ENCODE measurements at regions not wholly inside any gene's neighbourhood (a gene's known extent, or its start where the extent isn't known, plus 50 kb on each side); places are given as distances from the start of the nearest gene placed in this dataset.
"Not testable (repeated sequence)": the region's sequence is repeated elsewhere in the genome, so short reads cannot be mapped to it uniquely, and the experiment has no call there.

DNA sequence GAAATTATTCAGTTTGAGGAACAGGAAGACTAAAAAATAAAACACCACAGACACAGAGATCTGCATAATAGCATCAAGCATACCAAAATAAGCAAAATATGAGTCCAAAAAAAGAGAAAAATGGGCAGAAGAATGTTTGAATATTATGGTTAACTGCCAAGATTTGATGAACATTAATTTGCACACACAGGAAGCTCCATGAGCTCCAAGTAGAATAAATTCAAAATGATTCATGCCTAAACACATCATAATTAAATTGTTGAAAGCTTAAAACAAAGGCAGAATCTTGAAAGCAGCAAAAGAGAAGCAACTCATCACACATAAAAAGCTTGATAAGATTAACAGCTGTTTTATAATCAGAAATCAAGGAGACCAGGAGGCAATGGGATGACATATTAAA, 156.6 kb upstream of the ARSJ start:
- H3K9ac ChIP-seq (ENCODE audit: low read depth, low read length) = no peak overlapping the region
- H3K9me3 ChIP-seq (ENCODE audit: insufficient read depth, low read depth, low read length) = no peaks in the 10 kb centered on the region
- peaks cover 7% of the 10 kb centered on the region for H3K4me1 ChIP-seq (ENCODE audit: insufficient read depth, low read length)
- H3K27me3 ChIP-seq (ENCODE audit: insufficient read depth, low read length) = no peaks in the 10 kb centered on the region
- H3K4me3 ChIP-seq (ENCODE audit: low read length) = no peak overlapping the region
- H3K36me3 ChIP-seq (ENCODE audit: insufficient read depth, low read depth, low read length) = no peaks in the 10 kb centered on the region
- H3K27ac ChIP-seq (ENCODE audit: low read length) = no peak overlapping the region

DNA sequence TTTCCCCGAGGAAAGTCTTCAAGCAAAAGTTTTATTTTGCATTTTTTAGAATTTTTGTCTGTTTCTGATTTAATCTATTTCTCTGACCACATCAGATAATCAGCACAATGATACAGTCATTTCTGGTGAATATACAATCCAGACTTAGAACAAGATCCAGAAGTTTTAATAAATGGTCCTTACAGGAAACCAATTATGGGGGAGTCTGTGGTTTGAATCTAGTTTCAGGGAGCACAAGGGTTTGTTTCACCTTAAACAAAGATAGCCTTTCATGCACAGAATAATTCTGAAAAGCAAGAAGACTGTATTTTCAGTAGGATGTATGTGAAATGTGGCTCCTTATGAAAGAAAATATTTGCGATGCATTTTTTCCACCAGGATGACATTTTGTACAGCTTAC, 158.5 kb upstream of the ARSJ start:
- peaks cover 7% of the 10 kb centered on the region for H3K4me1 ChIP-seq (ENCODE audit: insufficient read depth, low read length)
- H3K9me3 ChIP-seq (ENCODE audit: insufficient read depth, low read depth, low read length) = no peaks in the 10 kb centered on the region
- no peaks in the 10 kb centered on the region for H3K27me3 ChIP-seq (ENCODE audit: insufficient read depth, low read length)
- H3K27ac ChIP-seq (ENCODE audit: low read length) = no peak overlapping the region
- H3K4me3 ChIP-seq (ENCODE audit: low read length) = no peak overlapping the region
- H3K36me3 ChIP-seq (ENCODE audit: insufficient read depth, low read depth, low read length) = no peaks in the 10 kb centered on the region
- H3K9ac ChIP-seq (ENCODE audit: low read depth, low read length) = no peak overlapping the region

DNA sequence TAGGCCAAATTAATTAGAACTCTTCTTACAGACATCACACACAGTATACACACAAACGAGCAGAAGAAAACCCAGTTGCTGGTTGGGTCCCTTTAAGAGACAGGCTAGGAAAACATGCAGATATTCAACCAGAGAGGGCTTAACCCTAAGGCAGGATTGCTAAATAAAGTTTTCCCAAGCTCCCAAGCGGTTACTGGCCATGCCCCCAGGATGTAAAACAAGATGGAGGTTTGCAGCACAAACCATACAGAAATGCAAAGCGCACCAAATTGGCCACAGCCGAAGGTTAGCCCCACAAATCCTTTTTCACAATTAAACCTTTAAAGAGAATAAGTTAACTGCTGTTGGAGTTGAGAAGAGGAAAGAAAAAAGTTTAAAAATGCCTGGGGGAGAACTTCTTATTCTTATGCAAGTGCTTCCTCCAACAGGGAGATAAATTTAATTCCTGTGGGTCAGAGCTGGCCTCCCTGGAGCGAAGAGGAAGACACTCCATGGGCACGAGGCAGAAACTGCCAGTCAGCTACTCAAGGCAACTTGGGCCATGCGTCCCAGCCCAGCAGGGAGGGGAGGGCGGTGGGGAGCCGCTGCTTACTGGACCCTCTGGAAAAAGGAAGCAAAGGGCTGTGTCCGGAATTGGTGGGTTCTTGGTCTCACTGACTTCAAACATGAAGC, 167.6 kb upstream of the ARSJ start:
- no peaks in the 10 kb centered on the region; the same call in 1 of the 2 replicates for H3K4me1 ChIP-seq (ENCODE audit: insufficient read depth, low read length)
- no peaks in the 10 kb centered on the region for H3K27me3 ChIP-seq (ENCODE audit: insufficient read depth, low read length)
- no peaks in the 10 kb centered on the region for H3K9me3 ChIP-seq (ENCODE audit: insufficient read depth, low read depth, low read length)
- no peak overlapping the region for H3K27ac ChIP-seq (ENCODE audit: low read length)
- no peaks in the 10 kb centered on the region for H3K36me3 ChIP-seq (ENCODE audit: insufficient read depth, low read depth, low read length)
- H3K4me3 ChIP-seq (ENCODE audit: low read length) = no peak overlapping the region
- no peak overlapping the region for H3K9ac ChIP-seq (ENCODE audit: low read depth, low read length)

DNA sequence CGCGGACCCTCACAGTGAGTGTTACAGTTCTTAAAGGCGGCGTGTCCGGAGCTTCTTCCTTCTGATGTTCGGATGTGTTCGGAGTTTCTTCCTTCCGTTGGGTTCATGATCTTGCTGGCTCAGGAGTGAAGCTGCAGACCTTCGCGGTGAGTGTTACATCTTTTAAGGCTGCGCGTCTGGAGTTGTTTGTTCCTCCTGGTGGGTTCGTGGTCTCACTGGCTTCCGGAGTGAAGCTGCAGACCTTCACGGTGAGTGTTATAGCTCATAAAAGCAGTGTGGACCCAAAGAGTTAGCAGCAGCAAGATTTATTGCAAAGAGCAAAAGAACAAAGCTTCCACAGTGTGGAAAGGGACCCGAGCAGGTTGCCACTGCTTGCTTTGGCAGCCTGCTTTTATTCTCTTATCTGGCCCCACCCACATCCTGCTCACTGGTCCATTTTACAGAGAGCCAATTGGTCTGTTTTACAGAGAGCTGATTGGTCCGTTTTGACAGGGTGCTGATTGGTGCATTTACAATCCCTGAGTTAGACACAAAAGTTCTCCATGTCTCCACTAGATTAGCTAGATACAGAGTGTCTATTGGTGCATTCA, 168.3 kb upstream of the ARSJ start:
- H3K4me3 ChIP-seq (ENCODE audit: low read length); H3K27me3 ChIP-seq (ENCODE audit: insufficient read depth, low read length): not testable (repeated sequence)

DNA sequence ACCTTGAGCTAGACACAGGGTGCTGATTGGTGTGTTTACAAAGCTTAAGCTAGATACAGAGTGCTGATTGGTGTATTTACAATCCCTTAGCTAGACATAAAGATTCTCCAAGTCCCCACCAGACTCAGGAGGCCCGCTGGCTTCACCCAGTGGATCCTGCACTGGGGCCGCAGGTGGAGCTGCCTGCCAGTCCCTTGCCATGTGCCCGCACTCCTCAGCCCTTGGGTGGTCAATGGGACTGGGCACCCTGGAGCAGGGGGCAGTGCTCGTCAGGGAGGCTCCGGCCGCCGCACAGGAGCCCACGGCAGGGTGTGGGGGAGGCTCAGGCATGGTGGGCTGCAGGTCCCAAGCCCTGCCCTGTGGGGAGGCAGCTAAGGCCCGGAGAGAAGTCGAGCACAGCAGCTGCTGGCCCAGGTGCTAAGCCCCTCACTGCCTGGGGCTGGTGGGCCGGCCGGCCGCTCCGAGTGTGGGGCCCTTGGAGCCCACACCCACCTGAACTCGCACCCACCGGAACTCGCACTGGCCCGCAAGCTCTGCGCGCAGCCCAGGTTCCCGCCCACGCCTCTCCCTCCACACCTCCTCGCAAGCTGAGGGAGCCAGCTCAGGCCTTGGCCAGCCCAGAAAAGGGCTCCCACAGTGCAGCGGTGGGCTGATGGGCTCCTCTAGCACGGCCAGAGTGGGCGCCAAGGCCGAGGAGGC, 169.1 kb upstream of the ARSJ start:
- not testable (repeated sequence) for H3K4me3 ChIP-seq (ENCODE audit: low read length); H3K27me3 ChIP-seq (ENCODE audit: insufficient read depth, low read length); H3K9ac ChIP-seq (ENCODE audit: low read depth, low read length); H3K9me3 ChIP-seq (ENCODE audit: insufficient read depth, low read depth, low read length); H3K36me3 ChIP-seq (ENCODE audit: insufficient read depth, low read depth, low read length); H3K27ac ChIP-seq (ENCODE audit: low read length); H3K4me1 ChIP-seq (ENCODE audit: insufficient read depth, low read length)

More for the DNA sequence above, 168.3 kb upstream of the ARSJ start:
- H3K9ac ChIP-seq (ENCODE audit: low read depth, low read length); H3K4me1 ChIP-seq (ENCODE audit: insufficient read depth, low read length); H3K36me3 ChIP-seq (ENCODE audit: insufficient read depth, low read depth, low read length); H3K27ac ChIP-seq (ENCODE audit: low read length); H3K9me3 ChIP-seq (ENCODE audit: insufficient read depth, low read depth, low read length): not testable (repeated sequence)

DNA sequence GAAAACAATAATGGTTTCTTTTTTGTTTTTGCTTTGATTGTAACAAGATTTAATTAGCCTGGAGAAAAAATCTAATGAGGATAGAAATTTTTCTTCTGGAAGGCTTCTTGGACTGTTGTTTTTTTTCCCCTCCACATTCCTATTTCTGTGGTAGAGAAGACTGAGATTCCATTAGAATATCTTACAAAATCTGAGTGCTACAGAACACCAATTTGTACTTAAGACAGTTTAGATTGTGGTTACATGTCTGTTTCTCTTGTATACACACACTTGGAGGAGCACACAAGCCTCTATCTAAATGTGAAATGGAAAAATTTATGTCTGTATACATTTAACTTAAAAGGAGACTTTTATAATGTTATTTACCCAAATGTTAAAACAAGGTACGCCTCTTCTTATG, 176.9 kb upstream of the ARSJ start:
- no peak overlapping the region for H3K27ac ChIP-seq (ENCODE audit: low read length)
- H3K9ac ChIP-seq (ENCODE audit: low read depth, low read length) = no peak overlapping the region
- no peaks in the 10 kb centered on the region for H3K9me3 ChIP-seq (ENCODE audit: insufficient read depth, low read depth, low read length)
- H3K4me3 ChIP-seq (ENCODE audit: low read length) = no peak overlapping the region
- H3K36me3 ChIP-seq (ENCODE audit: insufficient read depth, low read depth, low read length) = no peaks in the 10 kb centered on the region
- H3K4me1 ChIP-seq (ENCODE audit: insufficient read depth, low read length) = no peaks in the 10 kb centered on the region
- H3K27me3 ChIP-seq (ENCODE audit: insufficient read depth, low read length) = no peaks in the 10 kb centered on the region

DNA sequence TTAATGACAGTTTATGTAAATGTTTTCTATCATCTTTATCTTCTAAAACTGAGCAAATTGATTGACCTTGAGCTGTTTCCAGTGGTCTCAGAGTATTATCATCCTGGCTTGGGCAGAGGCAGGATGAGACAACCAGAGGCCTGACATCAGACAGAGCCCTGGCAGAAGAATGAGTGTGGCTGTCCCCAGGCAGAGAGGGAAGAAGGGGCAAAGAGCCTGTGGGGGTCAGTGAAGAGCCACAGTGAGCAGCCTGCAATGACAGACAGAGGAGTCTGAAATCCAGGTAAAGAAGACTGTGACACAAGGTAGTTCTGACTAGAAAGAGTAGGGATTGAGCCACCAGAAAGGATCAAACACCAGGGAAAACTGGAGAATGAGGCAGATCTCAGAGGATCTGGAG, 182.4 kb upstream of the ARSJ start:
- no peaks in the 10 kb centered on the region for H3K4me1 ChIP-seq (ENCODE audit: insufficient read depth, low read length)
- H3K4me3 ChIP-seq (ENCODE audit: low read length) = no peak overlapping the region
- no peaks in the 10 kb centered on the region for H3K36me3 ChIP-seq (ENCODE audit: insufficient read depth, low read depth, low read length)
- H3K27ac ChIP-seq (ENCODE audit: low read length) = no peak overlapping the region
- no peaks in the 10 kb centered on the region for H3K27me3 ChIP-seq (ENCODE audit: insufficient read depth, low read length)
- no peak overlapping the region for H3K9ac ChIP-seq (ENCODE audit: low read depth, low read length)
- no peaks in the 10 kb centered on the region for H3K9me3 ChIP-seq (ENCODE audit: insufficient read depth, low read depth, low read length)

DNA sequence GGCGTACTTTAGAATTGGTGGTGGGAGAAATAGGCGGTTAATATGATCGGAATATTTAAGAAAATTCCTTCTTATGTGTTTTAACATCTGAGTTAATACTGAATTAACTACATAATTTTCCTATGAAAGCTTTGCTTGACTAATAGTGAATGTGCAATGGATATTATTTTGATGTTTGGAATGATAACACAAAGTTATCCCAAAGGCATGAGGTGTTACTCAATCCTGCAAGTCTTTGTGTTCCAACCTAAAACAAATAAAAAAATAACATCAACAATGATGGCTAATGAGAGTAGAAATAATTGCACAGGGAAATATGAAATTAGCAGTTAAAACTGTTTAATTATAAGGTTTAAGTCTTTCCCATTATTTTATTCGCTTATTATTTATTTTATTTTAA, 183.6 kb upstream of the ARSJ start:
- Histone ChIP-seq H3K4me3 (ENCODE audit: low read length) (no peak overlapping the region), H3K4me1 (ENCODE audit: insufficient read depth, low read length) (no peaks in the 10 kb centered on the region), H3K27ac (ENCODE audit: low read length) (no peak overlapping the region), H3K27me3 (ENCODE audit: insufficient read depth, low read length) (no peaks in the 10 kb centered on the region), H3K36me3 (ENCODE audit: insufficient read depth, low read depth, low read length) (no peaks in the 10 kb centered on the region), H3K9me3 (ENCODE audit: insufficient read depth, low read depth, low read length) (no peaks in the 10 kb centered on the region), H3K9ac (ENCODE audit: low read depth, low read length) (no peak overlapping the region)

DNA sequence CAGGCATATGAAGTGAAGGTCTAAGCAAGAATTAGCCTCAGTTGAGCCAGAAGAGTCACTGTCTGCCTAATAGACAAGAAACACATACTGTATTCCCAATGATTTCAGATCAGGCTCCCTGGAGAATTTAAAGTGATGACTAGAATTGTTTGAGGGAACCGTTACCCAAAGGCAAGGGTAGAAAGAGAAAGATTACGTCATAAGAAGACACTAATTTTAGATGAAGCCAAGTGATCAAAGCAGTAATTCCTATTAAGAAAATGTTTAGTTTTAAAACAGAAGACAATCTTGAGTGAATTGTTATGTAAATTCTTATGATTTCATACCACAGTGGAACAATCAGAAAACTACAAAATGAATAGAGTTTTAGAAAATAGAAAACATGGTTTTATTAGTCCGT, 194.5 kb upstream of the ARSJ start:
- Histone ChIP-seq H3K9me3 (ENCODE audit: insufficient read depth, low read depth, low read length) (no peaks in the 10 kb centered on the region), H3K4me1 (ENCODE audit: insufficient read depth, low read length) (no peaks in the 10 kb centered on the region; the same call in 1 of the 2 replicates), H3K9ac (ENCODE audit: low read depth, low read length) (no peak overlapping the region), H3K27ac (ENCODE audit: low read length) (no peak overlapping the region), H3K4me3 (ENCODE audit: low read length) (no peak overlapping the region), H3K36me3 (ENCODE audit: insufficient read depth, low read depth, low read length) (no peaks in the 10 kb centered on the region), H3K27me3 (ENCODE audit: insufficient read depth, low read length) (no peaks in the 10 kb centered on the region)

DNA sequence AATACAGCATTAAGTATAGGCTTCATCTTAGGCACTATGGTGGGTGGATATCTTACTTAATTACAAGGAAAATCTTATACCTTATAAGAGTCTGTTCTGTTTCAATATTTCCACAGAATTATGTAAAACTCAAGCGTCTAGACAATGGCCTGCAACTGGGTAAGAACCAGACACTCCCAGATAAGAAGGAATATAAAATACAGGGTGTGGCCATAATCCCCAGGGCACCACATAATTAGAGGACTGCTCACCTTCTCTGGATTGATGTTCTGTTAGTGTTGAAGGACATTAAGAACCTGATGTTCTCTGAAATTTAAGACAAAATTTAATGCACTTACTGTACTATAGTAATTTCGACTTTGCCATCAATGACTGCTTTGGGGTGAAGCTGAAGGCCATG, 198.2 kb upstream of the ARSJ start:
- Histone ChIP-seq H3K9me3 (ENCODE audit: insufficient read depth, low read depth, low read length) (peaks cover 12% of the 10 kb centered on the region), H3K4me3 (ENCODE audit: low read length) (no peak overlapping the region), H3K4me1 (ENCODE audit: insufficient read depth, low read length) (no peaks in the 10 kb centered on the region), H3K36me3 (ENCODE audit: insufficient read depth, low read depth, low read length) (no peaks in the 10 kb centered on the region), H3K9ac (ENCODE audit: low read depth, low read length) (no peak overlapping the region), H3K27me3 (ENCODE audit: insufficient read depth, low read length) (no peaks in the 10 kb centered on the region), H3K27ac (ENCODE audit: low read length) (no peak overlapping the region)

DNA sequence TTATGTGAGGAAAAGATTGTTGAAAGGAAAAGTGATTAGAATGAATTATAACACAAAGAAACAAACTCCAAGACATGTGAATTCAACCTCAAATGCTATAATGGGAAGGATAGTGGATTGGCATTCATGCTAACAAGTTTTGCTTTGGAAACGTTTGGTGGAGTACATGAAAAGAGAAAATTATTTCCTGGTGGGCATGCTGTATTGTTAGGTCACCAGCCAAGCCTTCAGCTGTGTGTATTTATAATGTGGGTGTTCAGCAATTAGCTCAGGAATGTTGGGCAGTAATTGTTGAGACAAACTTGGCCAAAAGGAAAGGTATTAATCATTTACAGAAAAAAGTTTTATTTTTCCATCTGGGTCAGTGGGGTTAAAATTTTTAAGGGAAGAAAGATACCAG, 198.9 kb upstream of the ARSJ start:
- H3K27me3 ChIP-seq (ENCODE audit: insufficient read depth, low read length) = no peaks in the 10 kb centered on the region
- H3K4me3 ChIP-seq (ENCODE audit: low read length) = no peak overlapping the region
- H3K36me3 ChIP-seq (ENCODE audit: insufficient read depth, low read depth, low read length) = no peaks in the 10 kb centered on the region
- H3K4me1 ChIP-seq (ENCODE audit: insufficient read depth, low read length) = no peaks in the 10 kb centered on the region
- peaks cover 19% of the 10 kb centered on the region for H3K9me3 ChIP-seq (ENCODE audit: insufficient read depth, low read depth, low read length)
- H3K27ac ChIP-seq (ENCODE audit: low read length) = no peak overlapping the region
- no peak overlapping the region for H3K9ac ChIP-seq (ENCODE audit: low read depth, low read length)

DNA sequence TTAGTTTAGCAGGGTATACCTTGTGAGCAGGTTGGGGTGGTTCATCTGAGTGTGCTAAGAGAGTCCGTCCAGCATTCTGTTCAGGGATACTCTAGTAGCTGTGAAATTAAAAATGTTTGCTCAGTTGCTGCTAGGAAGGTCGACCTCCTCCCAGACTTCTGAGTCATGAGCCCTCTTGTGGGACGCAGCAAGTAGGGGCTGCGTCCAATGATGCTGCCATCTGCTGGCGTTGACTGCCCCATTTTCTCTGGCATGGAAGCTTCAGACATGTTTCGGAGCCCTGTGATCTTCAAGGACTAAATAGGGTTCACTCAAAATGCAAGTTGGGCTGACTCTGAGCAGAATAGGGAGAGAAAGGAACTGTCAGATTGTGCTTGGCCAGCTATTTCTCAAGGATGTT, 201.0 kb upstream of the ARSJ start:
- no peaks in the 10 kb centered on the region for H3K4me1 ChIP-seq (ENCODE audit: insufficient read depth, low read length)
- no peaks in the 10 kb centered on the region for H3K36me3 ChIP-seq (ENCODE audit: insufficient read depth, low read depth, low read length)
- no peak overlapping the region for H3K9ac ChIP-seq (ENCODE audit: low read depth, low read length)
- H3K27me3 ChIP-seq (ENCODE audit: insufficient read depth, low read length) = no peaks in the 10 kb centered on the region
- peaks cover 24% of the 10 kb centered on the region for H3K9me3 ChIP-seq (ENCODE audit: insufficient read depth, low read depth, low read length)
- no peak overlapping the region for H3K27ac ChIP-seq (ENCODE audit: low read length)
- no peak overlapping the region for H3K4me3 ChIP-seq (ENCODE audit: low read length)

Measured in iPS-20b (cell line).